ENCODE measurements at regions not wholly inside any gene's neighbourhood (a gene's known extent, or its start where the extent isn't known, plus 50 kb on each side); places are given as distances from the start of the nearest gene placed in this dataset.

GRCh38 chr7:136698977-136699376, 169.5 kb upstream of the CHRM2 start:
- H3K27ac ChIP-seq (ENCODE audit: low read length), result no peak overlapping the region
- no peak for DNase-seq (ENCODE audit: low read depth, low spot score)
- no peaks in the 10 kb centered on the region for H3K27me3 ChIP-seq (ENCODE audit: control insufficient read depth, insufficient read depth, low read length)
- no peak overlapping the region for H3K4me3 ChIP-seq (ENCODE audit: low read length)
- no peaks in the 10 kb centered on the region for H3K36me3 ChIP-seq (ENCODE audit: control insufficient read depth, insufficient read depth, low read length)
- no CpG with 5 or more reads among the region's 2 CpGs for WGBS (ENCODE audit: insufficient coverage, insufficient read length)
- H3K4me1 ChIP-seq (ENCODE audit: control insufficient read depth, insufficient read depth, low read length), result no peaks in the 10 kb centered on the region
- no peaks in the 10 kb centered on the region for H3K9me3 ChIP-seq (ENCODE audit: control insufficient read depth, insufficient read depth, low read length)

DNA sequence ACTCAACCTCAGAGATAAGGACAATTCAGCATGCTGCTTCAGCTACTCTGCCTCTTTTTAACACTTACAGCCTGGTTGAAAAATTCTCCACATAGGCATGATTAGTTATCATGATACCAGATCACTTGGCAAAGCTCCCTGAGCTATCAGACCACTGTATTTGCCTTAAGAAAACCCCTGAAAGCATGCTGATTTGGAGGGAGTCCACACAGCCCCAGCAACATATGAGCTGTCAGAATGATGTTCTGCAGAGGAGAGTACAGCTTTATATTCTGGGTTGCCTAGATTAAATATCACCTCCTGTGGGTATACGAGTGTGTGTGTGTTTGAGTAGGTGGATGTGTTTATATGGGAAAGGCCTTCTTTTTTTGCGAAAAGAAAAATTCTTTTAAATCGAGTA, 170.2 kb upstream of the CHRM2 start:
- WGBS (ENCODE audit: insufficient coverage, insufficient read length), result no CpG with 5 or more reads among the region's 3 CpGs

GRCh38 chr7:136697271-136697670, 171.2 kb upstream of the CHRM2 start:
- H3K36me3 ChIP-seq (ENCODE audit: control insufficient read depth, insufficient read depth, low read length), result no peaks in the 10 kb centered on the region
- DNase-seq (ENCODE audit: low read depth, low spot score), result no peak
- no peak overlapping the region for H3K27ac ChIP-seq (ENCODE audit: low read length)
- no peaks in the 10 kb centered on the region for H3K9me3 ChIP-seq (ENCODE audit: control insufficient read depth, insufficient read depth, low read length)
- no CpG with 5 or more reads among the region's 2 CpGs for WGBS (ENCODE audit: insufficient coverage, insufficient read length)
- no peak overlapping the region for H3K4me3 ChIP-seq (ENCODE audit: low read length)
- no peaks in the 10 kb centered on the region for H3K4me1 ChIP-seq (ENCODE audit: control insufficient read depth, insufficient read depth, low read length)
- H3K27me3 ChIP-seq (ENCODE audit: control insufficient read depth, insufficient read depth, low read length), result no peaks in the 10 kb centered on the region

More for the DNA sequence above, 170.2 kb upstream of the CHRM2 start:
- H3K27me3 ChIP-seq (ENCODE audit: control insufficient read depth, insufficient read depth, low read length), result no peaks in the 10 kb centered on the region
- H3K36me3 ChIP-seq (ENCODE audit: control insufficient read depth, insufficient read depth, low read length), result no peaks in the 10 kb centered on the region
- no peaks in the 10 kb centered on the region for H3K9me3 ChIP-seq (ENCODE audit: control insufficient read depth, insufficient read depth, low read length)
- no peaks in the 10 kb centered on the region for H3K4me1 ChIP-seq (ENCODE audit: control insufficient read depth, insufficient read depth, low read length)
- no peak overlapping the region for H3K4me3 ChIP-seq (ENCODE audit: low read length)
- DNase-seq (ENCODE audit: low read depth, low spot score), result no peak
- H3K27ac ChIP-seq (ENCODE audit: low read length), result no peak overlapping the region

DNA sequence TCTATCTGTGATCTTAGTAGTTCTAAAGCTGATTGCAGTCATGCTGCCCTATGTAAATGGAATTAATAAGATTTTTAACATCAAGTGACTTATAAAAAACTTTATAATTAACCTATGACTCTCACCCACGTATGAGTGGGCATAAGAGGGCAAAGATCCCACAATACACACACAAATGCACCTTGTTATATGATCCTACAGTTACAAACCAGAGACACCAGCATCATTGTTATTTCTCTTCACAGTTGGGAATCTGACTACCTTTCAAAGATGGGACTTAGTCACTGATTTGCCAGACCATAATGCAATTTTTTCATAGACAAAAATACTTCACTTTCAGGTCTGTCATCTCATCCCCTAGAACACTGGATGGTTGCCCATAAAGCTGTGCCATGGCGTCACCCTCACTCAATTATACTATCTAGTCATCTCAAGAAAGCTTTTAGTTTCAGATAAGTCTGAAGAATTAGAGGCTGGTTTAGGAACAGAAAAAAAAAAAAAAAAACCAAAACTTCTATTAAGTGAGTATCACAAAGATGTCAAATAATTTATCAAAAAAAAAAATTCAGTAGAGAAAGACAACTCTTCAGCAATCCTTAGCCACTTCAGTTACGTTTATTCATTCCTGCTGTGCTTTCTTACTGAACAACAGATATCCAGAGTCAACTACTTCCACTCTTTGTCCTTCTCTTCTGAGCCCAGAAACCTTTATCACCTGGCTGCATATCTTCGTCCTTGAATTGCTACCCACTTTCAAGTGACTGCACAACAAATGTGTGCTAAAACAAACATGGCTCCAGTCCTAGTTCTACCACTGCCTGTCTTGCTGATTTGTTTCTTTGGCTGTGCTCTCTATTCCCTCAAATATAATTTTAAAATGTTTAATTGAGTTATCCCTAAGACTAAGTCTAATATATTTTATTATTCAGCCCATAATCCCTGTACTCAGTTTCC, 175.0 kb upstream of the CHRM2 start:
- Histone ChIP-seq H3K4me1 (ENCODE audit: control insufficient read depth, insufficient read depth, low read length) (no peaks in the 10 kb centered on the region), H3K36me3 (ENCODE audit: control insufficient read depth, insufficient read depth, low read length) (no peaks in the 10 kb centered on the region), H3K4me3 (ENCODE audit: low read length) (no peak overlapping the region), H3K9me3 (ENCODE audit: control insufficient read depth, insufficient read depth, low read length) (no peaks in the 10 kb centered on the region), H3K27ac (ENCODE audit: low read length) (no peak overlapping the region), H3K27me3 (ENCODE audit: control insufficient read depth, insufficient read depth, low read length) (no peaks in the 10 kb centered on the region)
- WGBS (ENCODE audit: insufficient coverage, insufficient read length), result no CpG with 5 or more reads among the region's 4 CpGs
- no peak for DNase-seq (ENCODE audit: low read depth, low spot score)

- Histone ChIP-seq H3K4me1 (ENCODE audit: control insufficient read depth, insufficient read depth, low read length) (no peaks in the 10 kb centered on the region), H3K4me3 (ENCODE audit: low read length) (no peak overlapping the region), H3K9me3 (ENCODE audit: control insufficient read depth, insufficient read depth, low read length) (no peaks in the 10 kb centered on the region), H3K36me3 (ENCODE audit: control insufficient read depth, insufficient read depth, low read length) (no peaks in the 10 kb centered on the region), H3K27ac (ENCODE audit: low read length) (no peak overlapping the region), H3K27me3 (ENCODE audit: control insufficient read depth, insufficient read depth, low read length) (no peaks in the 10 kb centered on the region)
- no peak for DNase-seq (ENCODE audit: low read depth, low spot score)
- WGBS (ENCODE audit: insufficient coverage, insufficient read length), result no CpG with 5 or more reads among the region's 3 CpGs
These were observed 176.2 kb upstream of the CHRM2 start for GRCh38 chr7:136692221-136692620.

DNA sequence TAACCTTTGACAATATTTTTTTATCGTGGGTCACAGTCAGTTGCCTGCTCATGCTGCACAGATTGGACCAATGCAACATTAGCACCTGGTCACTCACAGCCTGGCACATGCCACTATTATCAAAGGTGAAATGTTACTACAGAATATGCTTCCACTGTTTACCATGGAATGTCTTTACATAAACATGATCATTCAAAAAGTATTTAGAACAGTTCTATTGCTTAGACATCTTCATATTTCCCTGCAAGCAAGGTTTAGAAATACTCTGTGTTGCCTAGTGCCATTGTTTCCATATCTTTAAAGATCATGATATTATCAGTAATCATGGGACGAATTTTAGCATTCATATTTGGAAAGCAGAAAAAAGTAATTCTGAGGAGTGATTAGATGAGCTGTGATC, 179.9 kb upstream of the CHRM2 start:
- Histone ChIP-seq H3K27ac (ENCODE audit: low read length) (no peak overlapping the region), H3K9me3 (ENCODE audit: control insufficient read depth, insufficient read depth, low read length) (no peaks in the 10 kb centered on the region), H3K4me3 (ENCODE audit: low read length) (no peak overlapping the region), H3K27me3 (ENCODE audit: control insufficient read depth, insufficient read depth, low read length) (no peaks in the 10 kb centered on the region), H3K36me3 (ENCODE audit: control insufficient read depth, insufficient read depth, low read length) (no peaks in the 10 kb centered on the region), H3K4me1 (ENCODE audit: control insufficient read depth, insufficient read depth, low read length) (no peaks in the 10 kb centered on the region)
- DNase-seq (ENCODE audit: low read depth, low spot score), result no peak
- no CpG with 5 or more reads among the region's 2 CpGs for WGBS (ENCODE audit: insufficient coverage, insufficient read length)

- H3K36me3 ChIP-seq (ENCODE audit: control insufficient read depth, insufficient read depth, low read length), result no peaks in the 10 kb centered on the region
- no peak overlapping the region for H3K4me3 ChIP-seq (ENCODE audit: low read length)
- H3K4me1 ChIP-seq (ENCODE audit: control insufficient read depth, insufficient read depth, low read length), result no peaks in the 10 kb centered on the region
- no CpG with 5 or more reads among the region's 2 CpGs for WGBS (ENCODE audit: insufficient coverage, insufficient read length)
- DNase-seq (ENCODE audit: low read depth, low spot score), result no peak
- no peak overlapping the region for H3K27ac ChIP-seq (ENCODE audit: low read length)
- H3K27me3 ChIP-seq (ENCODE audit: control insufficient read depth, insufficient read depth, low read length), result no peaks in the 10 kb centered on the region
- H3K9me3 ChIP-seq (ENCODE audit: control insufficient read depth, insufficient read depth, low read length), result no peaks in the 10 kb centered on the region
These were observed 180.6 kb upstream of the CHRM2 start for GRCh38 chr7:136687693-136688322.

DNA sequence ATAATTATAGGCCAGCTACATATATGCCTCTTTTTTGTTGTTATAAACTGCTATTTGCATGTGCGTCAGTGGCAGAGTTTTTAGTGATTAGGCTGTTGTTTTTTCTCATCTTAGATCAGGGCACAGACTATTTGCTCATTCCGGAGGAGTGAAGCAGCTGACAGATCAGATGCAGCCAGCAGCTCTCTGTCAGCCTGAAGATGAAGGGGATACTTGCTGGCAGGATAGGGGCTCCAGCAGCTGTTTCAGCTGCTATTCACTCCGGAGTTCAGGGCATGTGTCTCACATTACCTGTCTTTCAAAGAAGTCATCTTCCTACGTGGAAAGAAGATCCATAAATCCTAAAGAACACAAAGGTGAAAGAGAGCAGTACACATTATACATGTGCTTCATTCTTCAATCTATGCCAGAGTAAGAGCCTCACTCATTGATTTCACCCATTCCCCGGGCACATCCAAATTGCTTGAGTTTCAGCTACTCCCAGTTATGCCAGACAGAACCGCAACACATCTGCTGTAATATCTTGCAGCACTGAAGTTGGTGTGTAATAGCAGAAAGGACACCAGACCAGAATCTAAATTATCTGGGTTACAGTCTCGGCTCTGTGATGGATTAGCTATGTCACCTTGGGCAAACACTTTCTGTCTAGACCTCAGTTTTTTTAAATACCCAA, 182.8 kb upstream of the CHRM2 start:
- H3K4me1 ChIP-seq (ENCODE audit: control insufficient read depth, insufficient read depth, low read length), result no peaks in the 10 kb centered on the region
- no peaks in the 10 kb centered on the region for H3K27me3 ChIP-seq (ENCODE audit: control insufficient read depth, insufficient read depth, low read length)
- DNase-seq (ENCODE audit: low read depth, low spot score), result no peak
- no peak overlapping the region for H3K27ac ChIP-seq (ENCODE audit: low read length)
- no CpG with 5 or more reads among the region's 7 CpGs for WGBS (ENCODE audit: insufficient coverage, insufficient read length)
- no peak overlapping the region for H3K4me3 ChIP-seq (ENCODE audit: low read length)
- no peaks in the 10 kb centered on the region for H3K9me3 ChIP-seq (ENCODE audit: control insufficient read depth, insufficient read depth, low read length)
- no peaks in the 10 kb centered on the region for H3K36me3 ChIP-seq (ENCODE audit: control insufficient read depth, insufficient read depth, low read length)

DNA sequence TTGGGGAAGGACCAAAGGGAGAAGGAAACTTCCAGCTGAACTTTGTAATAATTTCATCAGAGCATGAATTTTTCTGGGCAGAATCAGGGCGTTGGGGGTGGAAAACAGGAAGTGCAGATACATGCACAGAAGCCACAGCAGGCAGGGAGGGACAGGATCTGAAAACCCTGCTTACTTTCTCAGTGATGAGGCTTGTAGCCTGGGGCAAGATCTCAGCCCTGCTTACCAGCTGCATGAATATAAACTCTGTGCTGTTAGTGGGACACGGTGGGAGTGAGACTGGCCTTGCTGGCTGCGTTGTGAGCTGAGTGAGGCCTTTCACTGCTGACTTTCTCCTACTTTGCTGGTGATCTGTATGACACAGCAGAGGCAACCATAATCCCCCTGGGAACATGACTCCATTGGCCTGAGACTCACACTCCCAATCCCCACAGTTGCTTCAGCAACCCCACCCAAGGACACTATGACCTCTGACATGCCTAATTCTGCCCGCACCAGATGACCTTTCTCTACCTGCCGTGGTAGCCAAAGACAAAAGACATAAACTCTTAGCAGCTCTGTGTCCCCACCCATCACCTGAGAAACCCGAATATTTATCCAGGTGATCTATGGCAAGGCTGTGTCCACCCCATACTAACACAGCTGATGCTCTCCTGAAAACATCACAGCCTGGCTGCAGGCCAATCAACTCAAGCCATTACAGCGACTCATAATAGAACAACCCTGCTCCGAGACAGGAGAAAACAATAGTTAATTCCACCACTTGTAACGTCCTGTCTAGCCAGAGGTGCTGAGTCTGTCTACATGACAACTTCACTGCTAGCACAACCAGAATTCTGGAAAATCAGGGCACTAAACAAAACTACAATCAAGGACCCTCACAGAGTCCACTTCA, 190.7 kb upstream of the CHRM2 start:
- no peaks in the 10 kb centered on the region for H3K9me3 ChIP-seq (ENCODE audit: control insufficient read depth, insufficient read depth, low read length)
- H3K4me3 ChIP-seq (ENCODE audit: low read length), result no peak overlapping the region
- no peaks in the 10 kb centered on the region; the same call in 1 of the 2 replicates for H3K4me1 ChIP-seq (ENCODE audit: control insufficient read depth, insufficient read depth, low read length)
- WGBS (ENCODE audit: insufficient coverage, insufficient read length), result no CpG with 5 or more reads among the region's 9 CpGs
- H3K27me3 ChIP-seq (ENCODE audit: control insufficient read depth, insufficient read depth, low read length), result no peaks in the 10 kb centered on the region
- no peak for DNase-seq (ENCODE audit: low read depth, low spot score)
- no peak overlapping the region for H3K27ac ChIP-seq (ENCODE audit: low read length)
- no peaks in the 10 kb centered on the region for H3K36me3 ChIP-seq (ENCODE audit: control insufficient read depth, insufficient read depth, low read length)

- no peaks in the 10 kb centered on the region for H3K4me1 ChIP-seq (ENCODE audit: control insufficient read depth, insufficient read depth, low read length)
These were observed 200.9 kb upstream of the CHRM2 start for GRCh38 chr7:136667584-136667983.

More at GRCh38 chr7:136667584-136667983, 200.9 kb upstream of the CHRM2 start:
- no peaks in the 10 kb centered on the region for H3K27me3 ChIP-seq (ENCODE audit: control insufficient read depth, insufficient read depth, low read length)
- no peaks in the 10 kb centered on the region for H3K9me3 ChIP-seq (ENCODE audit: control insufficient read depth, insufficient read depth, low read length)
- no peaks in the 10 kb centered on the region for H3K36me3 ChIP-seq (ENCODE audit: control insufficient read depth, insufficient read depth, low read length)
- WGBS (ENCODE audit: insufficient coverage, insufficient read length), result no CpG with 5 or more reads among the region's 1 CpG
- H3K4me3 ChIP-seq (ENCODE audit: low read length), result no peak overlapping the region
- H3K27ac ChIP-seq (ENCODE audit: low read length), result no peak overlapping the region
- no peak for DNase-seq (ENCODE audit: low read depth, low spot score)

Data from iPS DF 6.9 (cell line).